HCEC 1CT (cell line): ENCODE measurements at regions not wholly inside any gene's neighbourhood (a gene's known extent, or its start where the extent isn't known, plus 50 kb on each side); places are given as distances from the start of the nearest gene placed in this dataset.
A peak's percentile ranks its signal among the peaks of the same experiment; 100 is the strongest.

Source experiments
- DNase-seq: peaks from one replicate; pipeline ENCODE4 v3.0.0-alpha.2; 2017

- peak; percentile 98 for DNase-seq
Observed at GRCh38 chr6:140062043-140063020, 687.9 kb upstream of the CITED2 start.

- DNase-seq, result peak; percentile 45
Observed at GRCh38 chr6:140061110-140062042, 686.9 kb upstream of the CITED2 start.

GRCh38 chr6:140059947-140060346, 685.5 kb upstream of the CITED2 start:
- peak; percentile 77 for DNase-seq

GRCh38 chr6:140058863-140059262, 684.4 kb upstream of the CITED2 start:
- no peak for DNase-seq

- DNase-seq, result peak; percentile 92
Observed at GRCh38 chr6:140052736-140053729, 678.6 kb upstream of the CITED2 start.

GRCh38 chr6:140051521-140052512, 677.4 kb upstream of the CITED2 start:
- peak; percentile 100 for DNase-seq

GRCh38 chr6:140050101-140050995, 675.9 kb upstream of the CITED2 start:
- peak; percentile 53 for DNase-seq

- DNase-seq, result no peak
Observed at GRCh38 chr6:140049251-140049650, 674.8 kb upstream of the CITED2 start.

GRCh38 chr6:140048202-140048790, 673.8 kb upstream of the CITED2 start:
- no peak for DNase-seq

- DNase-seq, result no peak
Observed at GRCh38 chr6:140047321-140047720, 672.9 kb upstream of the CITED2 start.

- DNase-seq, result peak; percentile 24
Observed at GRCh38 chr6:140046016-140046632, 671.7 kb upstream of the CITED2 start.

GRCh38 chr6:140045116-140045515, 670.7 kb upstream of the CITED2 start:
- peak; percentile 71 for DNase-seq

GRCh38 chr6:140044626-140045025, 670.2 kb upstream of the CITED2 start:
- DNase-seq, result no peak

- DNase-seq, result peak; percentile 91
Observed at GRCh38 chr6:140043762-140044378, 669.4 kb upstream of the CITED2 start.

- peak; percentile 99 for DNase-seq
Observed at GRCh38 chr6:140043357-140043756, 668.9 kb upstream of the CITED2 start.

- DNase-seq, result no peak
Observed at GRCh38 chr6:140041571-140042332, 667.3 kb upstream of the CITED2 start.

- DNase-seq, result no peak
Observed at GRCh38 chr6:140041056-140041455, 666.6 kb upstream of the CITED2 start.

- peak; percentile 83 for DNase-seq
Observed at GRCh38 chr6:140040396-140040795, 665.9 kb upstream of the CITED2 start.
